Hematopoietic multipotent progenitor cell treated with erythropoietin and hydrocortisone succinate and interleukin-3 and kit ligand, for 4 days (in vitro differentiated cells): ENCODE measurements at regions not wholly inside any gene's neighbourhood (a gene's known extent, or its start where the extent isn't known, plus 50 kb on each side); places are given as distances from the start of the nearest gene placed in this dataset.

ENCODE experiments used
- DNase-seq: peaks from one replicate; pipeline ENCODE4 v3.0.0-alpha.2; 2015

GRCh38 chr1:191163621-191164020, 686.0 kb upstream of the BRINP3 start:
- DNase-seq, result no peak

DNA sequence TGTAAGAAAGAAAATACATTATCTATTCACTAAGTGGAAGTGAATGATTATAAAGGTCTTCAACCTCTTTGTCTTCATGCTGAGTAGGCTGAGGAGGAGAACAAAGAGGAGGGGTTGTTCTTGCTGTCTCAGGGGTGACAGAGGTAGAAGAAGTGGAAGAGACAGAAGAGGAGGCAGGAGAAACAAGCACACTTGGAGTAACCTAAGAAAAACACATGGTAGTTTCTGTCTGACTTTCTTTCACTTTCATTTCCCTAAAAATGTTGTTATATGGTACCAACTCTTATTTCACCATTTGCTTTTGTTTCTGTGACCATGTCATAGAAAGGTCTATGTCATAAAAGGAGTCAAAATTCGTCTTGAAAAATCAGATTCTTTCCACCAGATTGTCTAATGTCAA, 696.6 kb upstream of the BRINP3 start:
- DNase-seq, result peak; percentile 5

DNA sequence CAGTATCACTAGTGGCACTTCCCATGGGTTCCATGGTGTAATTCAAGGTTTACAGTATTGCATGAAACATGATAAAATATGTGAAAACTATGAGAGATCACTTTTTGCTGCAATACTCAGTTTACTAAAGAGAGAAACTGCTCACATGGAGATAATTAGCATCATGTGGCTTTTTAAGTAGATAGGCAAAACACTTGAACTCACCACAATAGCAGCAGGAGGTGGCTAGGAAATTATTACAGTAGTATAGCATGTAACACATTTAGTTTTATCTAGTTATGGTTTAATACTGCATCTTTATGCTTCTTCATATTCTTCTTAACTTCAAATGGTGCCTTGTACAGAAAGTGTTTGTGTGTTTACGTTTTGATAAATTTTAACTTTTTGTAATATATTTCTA, 698.5 kb upstream of the BRINP3 start:
- no peak for DNase-seq

DNA sequence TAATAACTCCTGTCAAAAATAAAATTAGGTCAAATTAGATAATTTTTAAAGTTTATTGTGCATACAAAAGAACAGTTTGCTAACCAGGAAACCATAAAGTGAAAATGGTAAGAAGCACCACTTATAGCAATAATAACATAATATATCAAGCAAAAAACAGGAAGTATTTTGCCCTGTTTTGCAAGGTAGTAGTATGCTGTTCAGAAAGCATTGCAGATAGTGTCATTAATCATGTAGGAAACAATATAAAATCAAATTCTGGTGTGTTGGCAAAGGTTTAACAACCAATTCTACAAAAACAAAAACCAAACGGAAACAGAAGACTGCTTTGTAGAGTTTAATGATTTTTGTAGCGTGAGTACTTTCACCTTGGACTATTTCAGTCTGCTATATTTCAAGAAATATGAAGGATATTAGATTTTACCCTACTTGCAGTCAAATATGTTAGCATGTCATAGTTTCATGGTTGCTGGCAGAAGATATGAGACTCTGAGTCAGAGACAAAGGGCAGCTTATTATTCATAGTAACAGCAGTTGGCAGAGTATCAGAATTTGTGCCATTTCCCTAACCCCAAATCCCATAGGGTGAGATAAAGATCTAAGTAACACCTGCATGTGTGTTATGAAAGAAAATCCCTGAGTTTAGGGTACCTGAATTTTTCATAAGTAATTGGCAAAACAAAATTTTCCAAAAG, 729.0 kb upstream of the BRINP3 start:
- DNase-seq, result peak; percentile 32

DNA sequence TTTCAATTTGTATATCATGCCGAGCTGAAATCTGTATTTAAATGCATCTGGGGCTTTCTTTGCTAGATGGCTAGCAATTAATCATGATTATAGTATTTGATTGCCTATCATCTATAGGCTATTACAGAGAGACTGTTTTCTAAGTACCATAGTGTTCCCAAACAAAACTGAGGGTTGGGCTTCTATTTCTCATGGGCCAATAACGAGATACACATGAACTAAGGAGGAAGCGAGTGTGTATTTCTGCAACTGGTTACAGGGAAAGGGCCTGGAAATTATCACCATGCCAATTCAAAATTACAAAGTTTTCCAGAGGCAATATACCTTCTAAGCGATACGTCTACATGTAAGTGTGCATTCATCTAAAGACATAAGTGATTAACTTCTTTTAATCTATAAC, 744.5 kb upstream of the BRINP3 start:
- DNase-seq, result no peak

- no peak for DNase-seq
These were observed 763.3 kb upstream of the BRINP3 start for GRCh38 chr1:191240925-191241324.

DNA sequence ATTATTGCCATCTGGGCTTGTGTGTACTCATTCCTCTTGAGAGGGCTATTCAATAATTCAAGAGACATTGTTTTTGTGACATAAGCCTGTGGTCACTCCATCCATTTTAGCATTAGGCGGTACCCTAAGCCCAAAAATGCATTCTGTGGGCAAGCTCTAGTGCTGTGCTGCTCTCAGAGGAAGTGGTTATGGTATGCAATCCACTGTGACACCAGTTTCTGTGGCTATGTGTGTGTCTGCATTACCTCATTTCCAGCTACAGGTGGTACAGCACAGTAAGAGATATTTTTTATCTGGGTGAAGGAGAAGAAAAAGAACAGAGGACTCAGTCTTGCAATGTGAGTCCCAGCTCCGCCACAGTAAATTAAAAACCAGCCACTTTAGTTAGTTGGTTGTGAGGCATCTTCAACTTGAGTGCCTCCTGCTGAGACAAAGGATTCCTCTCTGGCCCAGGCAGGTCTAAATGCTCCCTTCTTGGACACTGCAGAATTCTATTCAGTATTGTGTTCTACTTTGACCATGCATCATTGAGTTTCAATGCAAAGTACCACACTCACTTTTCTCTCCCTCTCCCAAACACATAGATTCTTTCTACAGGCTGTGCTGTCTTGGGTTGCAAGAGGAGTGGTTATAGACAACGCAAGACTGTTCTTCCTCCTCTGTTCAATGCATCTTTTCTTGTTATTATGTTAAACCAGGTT, 777.8 kb upstream of the BRINP3 start:
- DNase-seq, result peak; percentile 4

DNA sequence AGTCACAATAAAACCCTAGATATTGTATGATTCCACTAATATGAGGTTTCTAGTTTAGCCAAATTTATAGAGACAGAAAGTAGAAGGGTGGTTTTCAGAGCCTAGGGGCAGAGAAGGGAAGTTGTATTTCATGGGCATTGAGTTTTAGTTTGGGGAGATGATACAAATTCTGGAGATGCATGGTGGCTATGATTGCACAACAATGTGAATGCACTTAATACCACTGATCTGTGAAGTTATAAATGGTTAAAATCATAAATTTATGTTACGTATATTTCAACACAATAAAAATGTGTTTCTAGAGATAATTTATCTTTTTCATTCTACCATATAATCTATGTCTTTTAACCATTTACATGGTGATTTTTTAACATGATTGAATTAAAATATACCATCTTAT, 779.3 kb upstream of the BRINP3 start:
- DNase-seq, result no peak

GRCh38 chr1:191260056-191260455, 782.4 kb upstream of the BRINP3 start:
- peak; percentile 32 for DNase-seq

- no peak for DNase-seq
These were observed 783.4 kb upstream of the BRINP3 start for GRCh38 chr1:191261111-191261510.

DNA sequence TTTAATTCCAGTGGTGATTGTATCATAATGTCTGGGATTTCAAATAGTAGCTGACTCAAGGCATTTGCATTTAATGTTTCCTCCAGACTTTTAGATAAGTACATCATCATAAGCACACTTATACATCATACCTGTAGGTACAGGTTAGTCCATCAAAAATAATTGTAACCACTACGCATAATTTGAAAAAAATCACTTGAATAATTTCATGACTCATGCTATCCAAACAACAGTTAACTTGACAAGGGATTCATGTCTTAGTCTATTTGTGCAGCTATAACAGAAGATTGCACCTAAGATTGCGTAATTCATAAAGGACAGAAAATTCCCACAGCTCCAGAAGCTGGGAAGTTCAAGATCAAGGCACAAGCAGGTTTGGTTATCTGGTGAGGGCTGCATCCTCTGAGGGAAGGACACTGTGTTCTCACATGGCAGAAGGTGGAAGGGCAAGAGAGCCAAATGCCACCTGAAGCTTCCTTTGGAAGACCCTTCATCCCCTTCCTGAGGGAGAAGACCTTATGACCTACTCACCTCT, 801.7 kb upstream of the BRINP3 start:
- DNase-seq, result no peak

DNA sequence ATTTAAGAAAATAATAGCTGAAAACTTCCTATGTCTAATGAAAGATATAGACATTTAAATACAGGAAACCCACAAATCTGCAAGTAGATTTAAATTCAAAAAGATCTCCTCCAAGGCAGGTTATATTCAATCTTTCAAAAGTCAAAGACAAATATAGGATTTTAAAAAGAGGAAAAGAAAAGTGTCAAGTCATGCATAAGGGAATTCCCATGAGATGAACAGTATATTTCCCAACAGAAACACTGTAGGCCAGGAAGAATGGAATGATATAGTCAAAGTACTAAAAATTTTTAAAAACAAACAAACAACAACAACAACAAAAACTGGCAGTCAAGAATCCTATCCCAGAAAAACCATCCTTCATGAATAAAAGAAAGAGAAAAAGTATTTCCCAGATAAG, 806.5 kb upstream of the BRINP3 start:
- DNase-seq, result no peak

DNA sequence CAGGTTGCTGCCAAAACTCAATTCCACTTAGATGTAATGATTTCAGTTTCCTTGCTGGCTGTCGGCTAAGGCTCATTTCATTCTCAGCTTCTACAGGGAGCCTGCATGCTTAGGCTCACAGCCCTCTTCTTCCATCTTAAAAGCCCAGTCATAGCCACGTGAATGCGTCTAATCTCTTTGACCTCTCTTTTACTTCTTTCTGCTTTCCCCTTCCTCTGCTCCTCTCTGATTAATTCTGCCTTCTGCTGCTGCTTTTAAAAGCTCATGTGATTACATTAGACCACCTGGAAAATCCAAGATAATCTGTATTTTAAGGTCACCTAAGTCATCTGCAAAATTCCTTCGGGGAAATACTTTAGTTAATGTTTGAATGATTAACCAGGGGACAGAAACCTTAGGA, 812.8 kb upstream of the BRINP3 start:
- DNase-seq, result no peak

- no peak for DNase-seq
These were observed 827.7 kb upstream of the BRINP3 start for GRCh38 chr1:191305370-191305769.

DNA sequence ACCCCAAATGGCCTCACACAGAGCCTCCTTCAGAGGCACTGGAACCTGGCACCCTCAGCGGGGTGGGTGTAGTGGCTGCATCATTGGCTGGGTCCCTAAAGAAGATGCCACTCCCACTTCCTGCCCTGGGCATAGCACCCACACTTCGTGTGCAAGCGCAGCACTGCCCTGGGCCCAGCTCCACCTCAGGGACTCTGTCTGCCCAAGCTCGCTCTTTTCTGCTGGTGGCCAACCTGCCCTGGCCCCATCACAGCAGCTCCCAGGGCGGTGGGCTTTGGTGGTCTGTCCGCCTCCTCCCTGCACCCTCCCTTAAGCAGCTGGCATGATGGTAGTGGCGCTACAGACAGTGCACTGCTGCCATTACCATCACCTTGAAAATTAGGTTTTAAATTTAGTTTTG, 829.3 kb upstream of the BRINP3 start:
- no peak for DNase-seq

DNA sequence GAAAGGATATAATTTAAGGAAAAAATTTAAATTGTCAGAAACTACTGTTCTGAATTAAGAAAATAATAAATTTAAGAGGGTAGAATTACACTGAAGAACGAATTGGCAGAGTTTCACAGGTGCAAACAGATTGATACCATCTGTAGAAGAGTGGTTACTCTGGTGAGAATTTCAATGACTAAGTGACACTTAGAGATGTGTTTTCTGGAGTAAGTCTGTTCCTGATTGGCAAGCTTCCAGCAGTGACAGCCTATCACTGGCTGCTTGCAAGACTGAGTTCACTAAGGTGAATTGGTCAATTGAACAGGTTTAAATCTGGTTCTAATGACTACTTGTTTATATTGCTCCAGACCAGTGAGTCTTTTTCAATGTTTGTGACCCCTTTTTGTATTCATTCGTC, 838.2 kb upstream of the RGS18 start:
- peak; percentile 3 for DNase-seq

DNA sequence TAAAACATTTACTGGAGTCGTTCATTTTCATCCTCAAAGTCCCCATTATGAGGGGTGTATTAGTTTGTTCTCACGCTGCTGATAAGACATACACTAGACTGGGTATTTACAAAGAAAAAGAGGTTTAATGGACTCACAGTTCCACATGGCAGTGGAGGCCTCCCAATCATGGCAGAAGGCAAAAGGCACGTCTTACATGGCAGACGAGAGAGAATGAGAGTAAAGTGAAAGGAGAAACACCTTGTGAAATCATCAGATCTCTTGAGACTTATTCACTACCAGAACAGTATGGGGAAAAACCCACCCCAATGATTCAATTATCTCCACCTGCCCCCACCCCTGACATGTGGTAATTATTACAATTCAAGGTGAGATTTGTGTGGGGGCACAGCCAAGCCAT, 830.4 kb upstream of the RGS18 start:
- no peak for DNase-seq

DNA sequence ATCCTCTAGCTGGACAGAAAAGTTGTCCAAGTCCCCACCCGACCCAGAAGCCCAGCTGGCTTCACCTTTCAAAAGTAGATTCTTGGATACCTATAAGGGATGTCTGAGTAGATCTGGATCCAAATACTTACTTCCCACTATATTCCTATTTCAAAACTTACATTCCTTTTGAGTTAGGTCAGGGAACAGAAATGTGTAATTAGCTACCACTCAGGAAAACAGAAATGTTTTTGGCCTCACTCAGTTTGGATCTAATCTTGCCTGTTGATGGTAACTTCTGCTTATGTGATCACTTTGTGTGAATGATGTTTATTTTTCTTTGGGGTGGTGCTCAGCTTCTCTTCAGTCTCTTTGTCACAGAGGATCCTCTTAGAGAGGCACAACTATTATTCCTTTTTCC, 814.4 kb upstream of the RGS18 start:
- DNase-seq, result no peak

GRCh38 chr1:191346381-191346780, 811.9 kb upstream of the RGS18 start:
- DNase-seq, result no peak

- DNase-seq, result no peak
These were observed 809.9 kb upstream of the RGS18 start for GRCh38 chr1:191348328-191348727.

DNA sequence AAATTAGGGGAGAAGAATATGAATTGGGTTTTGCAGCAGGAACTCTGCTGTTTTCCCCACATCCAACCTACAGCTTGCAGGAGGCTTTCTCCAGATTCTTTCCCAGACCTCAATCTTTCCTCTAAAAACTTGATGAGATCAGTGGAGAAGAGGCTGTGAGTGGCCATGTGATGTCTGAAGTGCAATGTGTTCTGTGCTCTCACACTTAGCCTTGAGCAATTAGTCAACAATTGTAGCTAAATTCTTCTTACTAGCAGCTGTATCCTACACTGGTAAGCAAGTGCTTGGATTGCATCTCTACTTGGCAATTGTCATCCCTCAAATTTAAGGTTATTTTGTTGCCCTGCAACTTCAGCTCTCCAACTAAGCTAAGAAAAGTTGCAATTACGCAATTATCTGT, 807.3 kb upstream of the RGS18 start:
- DNase-seq, result no peak

- DNase-seq, result no peak
These were observed 799.5 kb upstream of the RGS18 start for GRCh38 chr1:191358724-191359123.

- no peak for DNase-seq
These were observed 791.6 kb upstream of the RGS18 start for GRCh38 chr1:191366686-191367085.

DNA sequence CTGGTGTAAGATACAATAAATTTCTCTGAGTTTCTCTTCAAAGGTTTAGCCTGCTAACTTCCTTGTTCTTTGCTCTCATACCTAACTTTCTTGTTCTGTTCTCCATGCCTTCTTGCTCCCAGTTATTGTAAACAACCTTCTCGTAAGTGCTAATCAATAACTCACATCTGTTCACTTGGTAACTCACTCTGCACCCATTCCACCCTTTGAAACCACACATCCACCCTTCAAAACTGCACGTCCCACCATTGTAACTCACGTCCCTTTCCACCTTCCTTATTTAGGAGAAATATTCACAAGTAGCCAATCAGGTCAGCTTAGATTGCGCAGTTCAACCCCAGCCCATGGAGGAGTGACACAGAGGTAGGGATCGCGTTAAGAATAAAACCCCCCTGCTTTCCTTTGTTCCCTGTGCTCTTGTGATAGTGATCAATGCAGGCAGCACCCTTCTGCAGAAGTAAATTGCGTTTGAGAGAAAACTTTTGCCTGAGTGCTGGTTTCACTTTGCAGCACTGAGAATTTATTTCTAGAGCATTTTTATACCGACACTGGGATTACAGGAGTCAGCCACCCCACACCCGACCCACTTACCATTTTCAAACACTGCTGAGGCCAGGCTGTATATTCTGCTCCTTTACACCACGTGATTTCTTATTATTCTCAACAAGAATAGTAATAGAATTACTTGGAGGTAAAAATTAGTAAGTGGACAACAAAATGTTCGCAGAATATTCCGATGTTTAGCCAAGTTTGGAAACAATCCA, 789.2 kb upstream of the RGS18 start:
- DNase-seq, result no peak
